ENCODE measurements at regions not wholly inside any gene's neighbourhood (a gene's known extent, or its start where the extent isn't known, plus 50 kb on each side); places are given as distances from the start of the nearest gene placed in this dataset.

DNA sequence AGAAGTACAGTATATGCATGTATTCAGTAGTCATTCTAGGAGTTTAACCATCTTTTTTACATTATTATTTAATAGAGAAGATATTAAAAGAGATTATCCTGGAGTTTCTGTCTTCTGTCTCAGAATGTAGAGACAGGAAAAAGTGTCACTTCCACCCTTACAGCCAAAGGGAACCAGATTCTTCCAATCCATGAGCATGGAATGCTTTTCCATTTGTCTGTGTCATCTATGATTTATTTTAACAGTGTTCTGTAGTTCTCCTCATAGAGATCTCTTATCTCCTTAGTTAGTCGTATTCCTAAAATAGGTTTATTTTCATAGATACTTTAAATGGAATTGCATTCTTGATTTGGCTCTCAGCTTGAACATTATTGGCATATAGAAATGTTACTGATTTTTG is 959.5 kb upstream of the PIK3C3 start:
- Histone ChIP-seq H3K36me3 (ENCODE audit: control insufficient read depth in 4 of 4, insufficient read depth in 4 of 4, low read length in 3 of 4) (no peaks in the 10 kb centered on the region), H3K4me3 (ENCODE audit: control insufficient read depth in 1 of 7, extremely low read depth in 1 of 7, insufficient read depth in 4 of 7, low read depth in 2 of 7, low read length in 6 of 7) (no peak overlapping the region), H3K9me3 (ENCODE audit: control extremely low read depth in 1 of 5, control insufficient read depth in 4 of 5, insufficient read depth in 2 of 5, low read depth in 1 of 5, low read length in 4 of 5) (no peaks in the 10 kb centered on the region), H3K4me1 (ENCODE audit: control extremely low read depth in 1 of 4, control insufficient read depth in 4 of 4, insufficient read depth in 4 of 4, low read length in 3 of 4) (no peaks in the 10 kb centered on the region), H3K27me3 (replicated peaks in 2 of 5; ENCODE audit: control insufficient read depth in 4 of 5, insufficient read depth in 5 of 5, low read length in 4 of 5) (no peaks in the 10 kb centered on the region), H3K27ac (ENCODE audit: insufficient read depth in 1 of 2, low read depth in 1 of 2, low read length in 2 of 2, poor library complexity in 1 of 2, severe bottlenecking in 2 of 2) (no peak overlapping the region)
- CTCF ChIA-PET: no interaction called here
- POLR2A ChIA-PET: no interaction called here
- DNase-seq: no peak
- 100% methylated on average over 1 of the region's 1 CpG for WGBS (ENCODE audit: insufficient coverage)

DNA sequence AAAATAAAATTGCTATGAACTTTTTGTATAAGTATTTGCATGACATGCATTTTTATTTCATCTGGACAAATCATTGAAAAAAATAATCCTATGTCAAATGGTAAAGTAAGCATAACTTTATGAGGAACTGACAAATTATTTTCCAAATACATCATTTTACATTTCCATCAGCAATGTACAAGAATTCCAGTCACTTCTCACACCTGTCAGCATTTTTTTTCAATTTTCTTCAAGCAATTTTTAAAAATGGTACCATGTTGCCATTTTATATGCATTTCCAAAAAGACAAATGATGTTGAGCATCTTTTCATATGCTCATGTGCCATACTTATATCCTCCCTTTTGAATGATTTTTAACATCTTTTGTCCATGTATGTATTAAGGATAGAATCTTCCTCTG is 961.7 kb upstream of the PIK3C3 start:
- DNase-seq: no peak
- Histone ChIP-seq H3K27ac (ENCODE audit: insufficient read depth in 1 of 2, low read depth in 1 of 2, low read length in 2 of 2, poor library complexity in 1 of 2, severe bottlenecking in 2 of 2) (no peak overlapping the region), H3K27me3 (replicated peaks in 2 of 5; ENCODE audit: control insufficient read depth in 4 of 5, insufficient read depth in 5 of 5, low read length in 4 of 5) (no peaks in the 10 kb centered on the region), H3K9me3 (ENCODE audit: control extremely low read depth in 1 of 5, control insufficient read depth in 4 of 5, insufficient read depth in 2 of 5, low read depth in 1 of 5, low read length in 4 of 5) (no peaks in the 10 kb centered on the region), H3K4me1 (ENCODE audit: control extremely low read depth in 1 of 4, control insufficient read depth in 4 of 4, insufficient read depth in 4 of 4, low read length in 3 of 4) (no peaks in the 10 kb centered on the region), H3K36me3 (ENCODE audit: control insufficient read depth in 4 of 4, insufficient read depth in 4 of 4, low read length in 3 of 4) (no peaks in the 10 kb centered on the region), H3K4me3 (ENCODE audit: control insufficient read depth in 1 of 7, extremely low read depth in 1 of 7, insufficient read depth in 4 of 7, low read depth in 2 of 7, low read length in 6 of 7) (no peak overlapping the region)
- ChIA-PET CTCF (no interaction called here), POLR2A (no interaction called here)

DNA sequence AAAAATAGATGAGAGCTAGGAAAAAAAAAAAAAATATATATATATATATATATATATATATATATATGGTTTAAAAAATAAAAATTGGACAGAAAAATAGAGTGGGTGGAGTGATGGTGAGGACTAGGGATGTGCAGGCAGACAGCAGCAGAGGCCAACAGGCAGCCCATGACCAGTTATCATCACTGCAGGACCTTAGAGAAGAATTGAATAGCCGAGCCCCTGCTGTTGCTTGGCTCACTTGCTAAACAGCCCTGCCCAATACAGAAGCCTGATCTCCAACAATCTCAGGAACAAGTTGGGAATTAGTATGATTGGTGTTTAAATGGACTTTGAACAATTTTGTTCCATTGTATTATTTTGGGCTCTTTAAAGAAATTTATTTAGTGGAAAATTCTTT is 967.5 kb upstream of the PIK3C3 start:
- Histone ChIP-seq H3K27me3 (replicated peaks in 2 of 5; ENCODE audit: control insufficient read depth in 4 of 5, insufficient read depth in 5 of 5, low read length in 4 of 5) (no peaks in the 10 kb centered on the region), H3K27ac (ENCODE audit: insufficient read depth in 1 of 2, low read depth in 1 of 2, low read length in 2 of 2, poor library complexity in 1 of 2, severe bottlenecking in 2 of 2) (no peak overlapping the region), H3K4me1 (ENCODE audit: control extremely low read depth in 1 of 4, control insufficient read depth in 4 of 4, insufficient read depth in 4 of 4, low read length in 3 of 4) (no peaks in the 10 kb centered on the region), H3K9me3 (ENCODE audit: control extremely low read depth in 1 of 5, control insufficient read depth in 4 of 5, insufficient read depth in 2 of 5, low read depth in 1 of 5, low read length in 4 of 5) (no peaks in the 10 kb centered on the region), H3K36me3 (ENCODE audit: control insufficient read depth in 4 of 4, insufficient read depth in 4 of 4, low read length in 3 of 4) (no peaks in the 10 kb centered on the region), H3K4me3 (ENCODE audit: control insufficient read depth in 1 of 7, extremely low read depth in 1 of 7, insufficient read depth in 4 of 7, low read depth in 2 of 7, low read length in 6 of 7) (no peak overlapping the region)
- CTCF ChIA-PET: no interaction called here
- no peak for DNase-seq
- WGBS (ENCODE audit: insufficient coverage): no CpG with 5 or more reads among the region's 1 CpG
- POLR2A ChIA-PET: no interaction called here

DNA sequence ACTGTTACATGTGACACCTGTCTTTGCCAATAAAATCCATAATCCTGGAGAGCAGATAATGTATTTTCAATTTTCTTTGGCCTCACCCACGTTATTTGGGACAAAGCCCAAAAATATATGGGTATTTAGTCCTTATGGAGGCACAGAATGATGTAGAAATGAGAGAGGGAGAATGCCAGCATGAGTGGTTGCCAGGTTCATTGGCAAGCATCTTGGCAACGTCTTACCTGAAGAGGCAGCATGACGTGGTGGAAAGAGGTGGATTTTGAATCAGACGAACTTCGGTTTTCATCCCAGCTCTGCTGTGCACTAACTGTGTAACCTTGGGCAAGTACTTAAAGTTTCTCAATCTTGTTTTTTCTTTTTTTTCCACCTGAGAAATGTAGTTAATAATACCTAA is 969.6 kb upstream of the PIK3C3 start:
- no peaks in the 10 kb centered on the region for H3K27me3 ChIP-seq (replicated peaks in 2 of 5; ENCODE audit: control insufficient read depth in 4 of 5, insufficient read depth in 5 of 5, low read length in 4 of 5)
- H3K36me3 ChIP-seq (ENCODE audit: control insufficient read depth in 4 of 4, insufficient read depth in 4 of 4, low read length in 3 of 4): no peaks in the 10 kb centered on the region
- CTCF ChIA-PET: no interaction called here
- no peaks in the 10 kb centered on the region for H3K4me1 ChIP-seq (ENCODE audit: control extremely low read depth in 1 of 4, control insufficient read depth in 4 of 4, insufficient read depth in 4 of 4, low read length in 3 of 4)
- H3K27ac ChIP-seq (ENCODE audit: insufficient read depth in 1 of 2, low read depth in 1 of 2, low read length in 2 of 2, poor library complexity in 1 of 2, severe bottlenecking in 2 of 2): no peak overlapping the region
- H3K4me3 ChIP-seq (ENCODE audit: control insufficient read depth in 1 of 7, extremely low read depth in 1 of 7, insufficient read depth in 4 of 7, low read depth in 2 of 7, low read length in 6 of 7): no peak overlapping the region
- H3K9me3 ChIP-seq (ENCODE audit: control extremely low read depth in 1 of 5, control insufficient read depth in 4 of 5, insufficient read depth in 2 of 5, low read depth in 1 of 5, low read length in 4 of 5): no peaks in the 10 kb centered on the region
- DNase-seq: no peak
- 80% methylated on average over 1 of the region's 5 CpGs for WGBS (ENCODE audit: insufficient coverage)
- POLR2A ChIA-PET: no interaction called here

DNA sequence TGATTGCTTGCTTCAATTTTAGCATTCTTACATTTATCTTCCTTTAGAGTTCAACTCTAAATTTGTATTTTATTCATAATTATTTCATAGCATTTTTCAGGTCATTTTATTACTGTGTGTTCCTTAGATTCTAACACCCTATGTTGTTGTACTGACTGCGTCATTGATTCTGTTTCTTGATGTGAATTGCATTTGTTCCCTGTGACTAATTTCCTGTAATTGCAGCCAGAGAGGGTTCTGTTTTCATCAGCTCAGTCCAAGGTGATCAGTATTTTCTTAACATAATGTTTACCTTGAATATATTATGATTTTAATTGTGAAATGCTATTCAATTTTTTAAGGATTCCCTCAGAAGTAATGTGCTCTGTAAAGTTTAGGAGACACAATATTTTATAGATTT is 970.2 kb upstream of the PIK3C3 start:
- no peak overlapping the region for H3K4me3 ChIP-seq (ENCODE audit: control insufficient read depth in 1 of 7, extremely low read depth in 1 of 7, insufficient read depth in 4 of 7, low read depth in 2 of 7, low read length in 6 of 7)
- no peak for DNase-seq
- no peaks in the 10 kb centered on the region for H3K27me3 ChIP-seq (replicated peaks in 2 of 5; ENCODE audit: control insufficient read depth in 4 of 5, insufficient read depth in 5 of 5, low read length in 4 of 5)
- no peaks in the 10 kb centered on the region for H3K9me3 ChIP-seq (ENCODE audit: control extremely low read depth in 1 of 5, control insufficient read depth in 4 of 5, insufficient read depth in 2 of 5, low read depth in 1 of 5, low read length in 4 of 5)
- ChIA-PET CTCF (no interaction called here), POLR2A (no interaction called here)
- no peaks in the 10 kb centered on the region for H3K36me3 ChIP-seq (ENCODE audit: control insufficient read depth in 4 of 4, insufficient read depth in 4 of 4, low read length in 3 of 4)
- no peak overlapping the region for H3K27ac ChIP-seq (ENCODE audit: insufficient read depth in 1 of 2, low read depth in 1 of 2, low read length in 2 of 2, poor library complexity in 1 of 2, severe bottlenecking in 2 of 2)
- WGBS (ENCODE audit: insufficient coverage): no CpG with 5 or more reads among the region's 1 CpG
- H3K4me1 ChIP-seq (ENCODE audit: control extremely low read depth in 1 of 4, control insufficient read depth in 4 of 4, insufficient read depth in 4 of 4, low read length in 3 of 4): no peaks in the 10 kb centered on the region

DNA sequence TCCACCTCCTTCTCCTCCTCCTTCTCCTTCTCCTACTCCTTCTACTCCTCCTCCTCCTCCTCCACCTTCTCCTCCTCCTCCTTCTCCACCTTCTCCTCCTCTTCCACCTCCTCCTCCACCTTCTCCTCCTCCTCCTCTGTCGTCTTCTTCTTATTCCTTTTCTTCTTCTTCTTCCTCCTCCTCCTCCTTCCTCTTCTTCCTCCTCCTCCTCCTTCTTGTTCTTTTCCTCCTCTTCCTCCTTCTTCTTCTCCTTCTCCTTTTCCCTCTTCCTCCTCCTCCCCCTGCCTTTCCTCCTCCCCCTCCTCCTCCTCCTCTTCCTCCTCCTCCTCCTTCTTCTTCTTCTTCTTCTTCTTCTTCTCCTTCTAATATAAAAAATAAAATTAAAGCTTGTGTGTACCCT is 971.2 kb upstream of the PIK3C3 start:
- H3K27ac ChIP-seq (ENCODE audit: insufficient read depth in 1 of 2, low read depth in 1 of 2, low read length in 2 of 2, poor library complexity in 1 of 2, severe bottlenecking in 2 of 2): no peak overlapping the region
- ChIA-PET CTCF (interaction anchor here (0.6 to 0.8 kb wide), 2 partner anchors 22 to 70 kb away, joined by 3 to 4 read pairs; no protein-coding TSS in a partner anchor), POLR2A (interaction anchor here (0.8 kb wide), 1 partner anchor 11 kb away, joined by 7 read pairs; no protein-coding TSS in a partner anchor)
- no peaks in the 10 kb centered on the region for H3K27me3 ChIP-seq (replicated peaks in 2 of 5; ENCODE audit: control insufficient read depth in 4 of 5, insufficient read depth in 5 of 5, low read length in 4 of 5)
- DNase-seq: no peak
- WGBS (ENCODE audit: insufficient coverage): 100% methylated on average over 1 of the region's 1 CpG
- no peaks in the 10 kb centered on the region for H3K9me3 ChIP-seq (ENCODE audit: control extremely low read depth in 1 of 5, control insufficient read depth in 4 of 5, insufficient read depth in 2 of 5, low read depth in 1 of 5, low read length in 4 of 5)
- H3K36me3 ChIP-seq (ENCODE audit: control insufficient read depth in 4 of 4, insufficient read depth in 4 of 4, low read length in 3 of 4): no peaks in the 10 kb centered on the region
- no peaks in the 10 kb centered on the region for H3K4me1 ChIP-seq (ENCODE audit: control extremely low read depth in 1 of 4, control insufficient read depth in 4 of 4, insufficient read depth in 4 of 4, low read length in 3 of 4)
- H3K4me3 ChIP-seq (ENCODE audit: control insufficient read depth in 1 of 7, extremely low read depth in 1 of 7, insufficient read depth in 4 of 7, low read depth in 2 of 7, low read length in 6 of 7): no peak overlapping the region

DNA sequence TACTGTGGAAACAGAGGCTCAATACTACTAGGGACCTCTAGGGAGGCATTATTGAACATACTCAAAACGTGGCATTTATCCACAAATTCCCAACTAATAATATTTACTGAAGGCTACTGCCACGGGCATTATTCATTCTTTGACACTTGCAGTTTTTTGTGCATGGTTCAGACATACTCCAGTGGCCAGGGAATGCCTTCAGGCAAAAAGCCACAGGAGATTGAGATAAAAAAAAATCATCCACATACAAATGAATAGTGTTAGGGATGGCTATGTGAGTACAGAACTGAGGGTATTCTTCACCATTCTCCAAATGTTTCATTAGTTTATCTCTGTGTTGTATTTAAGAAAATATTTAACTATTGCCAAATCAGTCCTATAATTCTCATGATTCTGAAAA is 974.9 kb upstream of the PIK3C3 start:
- H3K27ac ChIP-seq (ENCODE audit: insufficient read depth in 1 of 2, low read depth in 1 of 2, low read length in 2 of 2, poor library complexity in 1 of 2, severe bottlenecking in 2 of 2): no peak overlapping the region
- CTCF ChIA-PET: no interaction called here
- H3K4me3 ChIP-seq (ENCODE audit: control insufficient read depth in 1 of 7, extremely low read depth in 1 of 7, insufficient read depth in 4 of 7, low read depth in 2 of 7, low read length in 6 of 7): no peak overlapping the region
- H3K27me3 ChIP-seq (replicated peaks in 2 of 5; ENCODE audit: control insufficient read depth in 4 of 5, insufficient read depth in 5 of 5, low read length in 4 of 5): no peaks in the 10 kb centered on the region
- no peaks in the 10 kb centered on the region for H3K4me1 ChIP-seq (ENCODE audit: control extremely low read depth in 1 of 4, control insufficient read depth in 4 of 4, insufficient read depth in 4 of 4, low read length in 3 of 4)
- H3K36me3 ChIP-seq (ENCODE audit: control insufficient read depth in 4 of 4, insufficient read depth in 4 of 4, low read length in 3 of 4): no peaks in the 10 kb centered on the region
- WGBS (ENCODE audit: insufficient coverage): 0% methylated on average over 1 of the region's 2 CpGs
- no peak for DNase-seq
- POLR2A ChIA-PET: no interaction called here
- peaks cover 0 to 4% (median 0%) of the 10 kb centered on the region in 5 experiments for H3K9me3 ChIP-seq (ENCODE audit: control extremely low read depth in 1 of 5, control insufficient read depth in 4 of 5, insufficient read depth in 2 of 5, low read depth in 1 of 5, low read length in 4 of 5)

DNA sequence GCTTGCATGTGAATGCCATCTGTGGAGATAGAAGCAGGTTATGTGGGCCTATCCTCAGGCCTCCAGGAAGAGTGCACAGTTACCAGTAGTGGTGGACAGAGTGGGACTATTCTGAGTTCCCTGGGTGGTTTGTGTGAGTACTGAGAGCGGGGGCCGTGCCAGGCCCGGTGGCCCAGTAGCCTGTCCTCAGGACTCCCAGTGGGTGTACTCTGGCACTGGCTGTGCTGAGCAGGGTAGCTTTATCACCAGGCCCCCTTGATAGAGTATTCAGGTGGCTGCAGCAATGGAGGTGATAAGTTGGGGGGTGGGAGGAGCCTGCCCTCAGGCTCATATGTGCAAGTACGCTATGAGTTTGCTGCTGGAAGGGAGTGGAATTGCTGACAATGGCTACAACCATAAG is 979.0 kb upstream of the PIK3C3 start:
- 100% methylated on average over 4 of the region's 4 CpGs for WGBS (ENCODE audit: insufficient coverage)
- ChIA-PET CTCF (no interaction called here), POLR2A (no interaction called here)
- Histone ChIP-seq H3K9me3 (ENCODE audit: control extremely low read depth in 1 of 5, control insufficient read depth in 4 of 5, insufficient read depth in 2 of 5, low read depth in 1 of 5, low read length in 4 of 5) (peaks cover 0 to 4% (median 0%) of the 10 kb centered on the region in 5 experiments), H3K4me1 (ENCODE audit: control extremely low read depth in 1 of 4, control insufficient read depth in 4 of 4, insufficient read depth in 4 of 4, low read length in 3 of 4) (no peaks in the 10 kb centered on the region), H3K4me3 (ENCODE audit: control insufficient read depth in 1 of 7, extremely low read depth in 1 of 7, insufficient read depth in 4 of 7, low read depth in 2 of 7, low read length in 6 of 7) (no peak overlapping the region), H3K27me3 (replicated peaks in 2 of 5; ENCODE audit: control insufficient read depth in 4 of 5, insufficient read depth in 5 of 5, low read length in 4 of 5) (no peaks in the 10 kb centered on the region), H3K36me3 (ENCODE audit: control insufficient read depth in 4 of 4, insufficient read depth in 4 of 4, low read length in 3 of 4) (no peaks in the 10 kb centered on the region), H3K27ac (ENCODE audit: insufficient read depth in 1 of 2, low read depth in 1 of 2, low read length in 2 of 2, poor library complexity in 1 of 2, severe bottlenecking in 2 of 2) (no peak overlapping the region)
- no peak for DNase-seq
